Spleen (tissue), 7 donors: ENCODE measurements at regions not wholly inside any gene's neighbourhood (a gene's known extent, or its start where the extent isn't known, plus 50 kb on each side); places are given as distances from the start of the nearest gene placed in this dataset.
"Not testable (repeated sequence)": the region's sequence is repeated elsewhere in the genome, so short reads cannot be mapped to it uniquely, and the experiment has no call there.

Experiments
- POLR2AphosphoS5 ChIP-seq, 3 donors: sonication (generic); formaldehyde crosslinking; IDR thresholded peaks; one replicate each; pipeline ENCODE4 v1.5.1; 2017; ENCODE audit warnings: antibody characterized with exemption in 3 of 3
- TF ChIP-seq, protein P1 (sequence below), 11 experiments: fragments of 200-600 bp in 7 of 11; fragments of 450-650 bp in 4 of 11; sonication (generic) in 4 of 11; IDR thresholded peaks in 8 of 11; conservative IDR thresholded peaks in 3 of 11; 1 replicate in 7 of 11; 2 replicates in 4 of 11; pipeline versions ENCODE4 v1.4.0 to v1.8.0; 2016 to 2021; ENCODE audit warnings: antibody characterized with exemption in 11 of 11, inconsistent platforms in 4 of 11, mild to moderate bottlenecking in 1 of 11
- donor health status: DM: no; HTN: no; CAD: no; lungs with moderate emphysema.
- donor health status: DM: no; HTN: no; CAD: no.
- donor health status: DM: no; HTN: no; CAD: no.

DNA sequence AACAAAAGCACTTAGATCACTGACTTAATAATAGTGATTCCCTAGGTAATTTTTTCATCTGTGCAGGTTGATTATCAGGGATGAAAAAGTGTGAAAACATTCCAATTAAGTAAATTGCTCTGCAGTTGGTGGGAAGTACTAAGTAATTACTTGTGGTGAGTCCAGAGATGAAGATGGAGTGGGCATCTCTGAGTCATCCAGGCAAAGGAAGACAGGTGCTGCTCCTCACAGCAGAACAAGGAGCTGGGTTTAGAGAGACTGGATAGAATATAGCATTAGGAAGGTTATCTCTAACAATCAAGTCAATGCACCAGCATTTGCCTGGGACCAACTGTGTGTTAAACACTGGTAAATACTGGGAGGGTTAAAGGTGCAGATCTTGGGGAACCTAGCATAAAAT lies 174.0 kb upstream of the SPATA31A3 start:
- TF ChIP-seq, protein P1, sequence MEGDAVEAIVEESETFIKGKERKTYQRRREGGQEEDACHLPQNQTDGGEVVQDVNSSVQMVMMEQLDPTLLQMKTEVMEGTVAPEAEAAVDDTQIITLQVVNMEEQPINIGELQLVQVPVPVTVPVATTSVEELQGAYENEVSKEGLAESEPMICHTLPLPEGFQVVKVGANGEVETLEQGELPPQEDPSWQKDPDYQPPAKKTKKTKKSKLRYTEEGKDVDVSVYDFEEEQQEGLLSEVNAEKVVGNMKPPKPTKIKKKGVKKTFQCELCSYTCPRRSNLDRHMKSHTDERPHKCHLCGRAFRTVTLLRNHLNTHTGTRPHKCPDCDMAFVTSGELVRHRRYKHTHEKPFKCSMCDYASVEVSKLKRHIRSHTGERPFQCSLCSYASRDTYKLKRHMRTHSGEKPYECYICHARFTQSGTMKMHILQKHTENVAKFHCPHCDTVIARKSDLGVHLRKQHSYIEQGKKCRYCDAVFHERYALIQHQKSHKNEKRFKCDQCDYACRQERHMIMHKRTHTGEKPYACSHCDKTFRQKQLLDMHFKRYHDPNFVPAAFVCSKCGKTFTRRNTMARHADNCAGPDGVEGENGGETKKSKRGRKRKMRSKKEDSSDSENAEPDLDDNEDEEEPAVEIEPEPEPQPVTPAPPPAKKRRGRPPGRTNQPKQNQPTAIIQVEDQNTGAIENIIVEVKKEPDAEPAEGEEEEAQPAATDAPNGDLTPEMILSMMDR (IDR thresholded peaks at IDR 0.05 in 8 of 11, conservative IDR thresholded peaks at IDR 0.05 in 3 of 11) = not testable (repeated sequence)
- TF ChIP-seq POLR2AphosphoS5 (IDR thresholded peaks at IDR 0.05) = not testable (repeated sequence)
